ENCODE measurements at regions not wholly inside any gene's neighbourhood (a gene's known extent, or its start where the extent isn't known, plus 50 kb on each side); places are given as distances from the start of the nearest gene placed in this dataset.

GRCh38 chr6:1222728-1223595 is 88.9 kb upstream of the FOXQ1 start:
- TF ChIP-seq ZNF639 (tag by site-specific recombination; IDR thresholded peaks at IDR 0.05) (no peak), SP7 (tag by site-specific recombination; IDR thresholded peaks at IDR 0.05) (no peak), HIC1 (tag by site-specific recombination; IDR thresholded peaks at IDR 0.05) (no peak), ZNF791 (tag by site-specific recombination; IDR thresholded peaks at IDR 0.05) (no peak), ZNF664 (tag by site-specific recombination; IDR thresholded peaks at IDR 0.05) (no peak)
- Histone ChIP-seq H3K4me3 (ENCODE audit: low read depth, low read length) (no peak overlapping the region), H3K36me3 (ENCODE audit: control insufficient read depth in 2 of 2, insufficient read depth in 1 of 2, low read length in 2 of 2) (no peaks in the 10 kb centered on the region), H3K27ac (ENCODE audit: extremely low read depth, low read depth, low read length) (no peak overlapping the region), H3K4me1 (ENCODE audit: control insufficient read depth, insufficient read depth, low read length) (no peaks in the 10 kb centered on the region), H3K9me3 (ENCODE audit: control insufficient read depth, insufficient read depth, low read depth, low read length) (no peaks in the 10 kb centered on the region)
- POLR2A ChIA-PET, result no interaction called here
- CTCF ChIA-PET, result interaction anchor here (0.8 kb wide), 1 partner anchor 13 kb away, joined by 6 read pairs; no protein-coding TSS in a partner anchor

DNA sequence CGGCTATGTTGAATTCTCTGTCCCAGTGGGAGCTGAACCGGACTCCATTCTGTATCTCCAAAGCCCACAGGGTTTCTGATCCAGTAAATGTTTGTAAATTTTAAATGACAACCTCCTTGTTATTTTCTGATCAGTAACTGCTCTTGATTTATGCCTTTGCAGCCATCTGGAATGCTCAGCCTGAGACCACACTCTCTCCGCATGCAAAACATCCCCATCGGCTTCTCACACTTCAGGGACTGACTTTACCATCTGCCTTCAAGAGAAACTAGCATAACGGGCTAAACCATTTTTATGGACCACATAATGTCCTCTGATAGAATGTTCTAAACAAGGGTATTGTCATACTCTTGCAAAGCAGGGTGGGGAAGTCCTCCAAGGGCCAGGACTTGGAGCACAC is 94.5 kb upstream of the FOXQ1 start:
- H3K27ac ChIP-seq (ENCODE audit: extremely low read depth, low read depth, low read length), result no peak overlapping the region
- ChIA-PET POLR2A (no interaction called here), CTCF (interaction anchor here (0.6 kb wide), 1 partner anchor 498 kb away, joined by 3 read pairs; no protein-coding TSS in a partner anchor)
- no peak overlapping the region for H3K4me3 ChIP-seq (ENCODE audit: low read depth, low read length)
- no peaks in the 10 kb centered on the region for H3K9me3 ChIP-seq (ENCODE audit: control insufficient read depth, insufficient read depth, low read depth, low read length)
- no peaks in the 10 kb centered on the region for H3K4me1 ChIP-seq (ENCODE audit: control insufficient read depth, insufficient read depth, low read length)
- H3K36me3 ChIP-seq (ENCODE audit: control insufficient read depth in 2 of 2, insufficient read depth in 1 of 2, low read length in 2 of 2), result no peaks in the 10 kb centered on the region
- peak; percentile 49 for TF ChIP-seq PRDM10 (tag by site-specific recombination; IDR thresholded peaks at IDR 0.05)
- no peak for TF ChIP-seq ZNF239 (tag by site-specific recombination; IDR thresholded peaks at IDR 0.05)

GRCh38 chr6:1216488-1216974 is 95.4 kb upstream of the FOXQ1 start:
- TF ChIP-seq ZNF19 (tag by site-specific recombination; IDR thresholded peaks at IDR 0.05; ENCODE audit: low read depth) (no peak), ZNF768 (tag by site-specific recombination; IDR thresholded peaks at IDR 0.05) (peak; percentile 57; the same call in 1 of the 2 replicates), REST (tag by site-specific recombination; IDR thresholded peaks at IDR 0.05) (no peak), WT1 (tag by site-specific recombination; IDR thresholded peaks at IDR 0.05) (no peak)
- Histone ChIP-seq H3K27ac (ENCODE audit: extremely low read depth, low read depth, low read length) (no peak overlapping the region), H3K4me1 (ENCODE audit: control insufficient read depth, insufficient read depth, low read length) (no peaks in the 10 kb centered on the region), H3K4me3 (ENCODE audit: low read depth, low read length) (no peak overlapping the region), H3K36me3 (ENCODE audit: control insufficient read depth in 2 of 2, insufficient read depth in 1 of 2, low read length in 2 of 2) (no peaks in the 10 kb centered on the region), H3K9me3 (ENCODE audit: control insufficient read depth, insufficient read depth, low read depth, low read length) (no peaks in the 10 kb centered on the region)
- POLR2A ChIA-PET, result no interaction called here
- CTCF ChIA-PET, result interaction anchor here (0.6 kb wide), 1 partner anchor 497 kb away, joined by 3 read pairs; no protein-coding TSS in a partner anchor
